NCI-H187 treated with DMSO at 0.1 percent for 48 hours (cell line): ENCODE measurements at regions not wholly inside any gene's neighbourhood (a gene's known extent, or its start where the extent isn't known, plus 50 kb on each side); places are given as distances from the start of the nearest gene placed in this dataset.

Experiments used
- DNase-seq: peaks from one replicate; lab custom pipeline; 2025; lab: John Stamatoyannopoulos, UW

GRCh38 chr11:26040339-26040738 is 291.6 kb upstream of the ANO3 start:
- no peak for DNase-seq

DNA sequence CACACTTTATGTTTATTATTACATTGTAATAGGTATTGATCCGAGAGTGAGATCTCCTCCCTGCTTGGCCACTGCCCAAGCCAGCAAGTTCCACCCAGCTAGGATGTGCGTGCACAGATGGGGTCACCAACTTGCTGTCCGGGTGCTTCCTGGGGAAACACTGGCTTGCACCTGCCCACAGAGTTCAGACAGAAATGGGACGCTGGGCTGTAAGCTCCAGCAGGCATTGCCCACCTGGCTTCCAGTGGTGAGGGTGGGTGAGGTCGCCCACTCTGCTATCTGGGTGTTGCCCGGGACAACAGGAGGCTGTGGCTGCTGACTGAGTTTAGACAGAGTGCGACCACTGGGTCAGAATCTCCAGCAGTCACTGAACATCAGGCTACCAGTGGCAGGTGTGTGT is 289.8 kb upstream of the ANO3 start:
- DNase-seq, result no peak

GRCh38 chr11:26043665-26044064 is 288.3 kb upstream of the ANO3 start:
- DNase-seq, result no peak

DNA sequence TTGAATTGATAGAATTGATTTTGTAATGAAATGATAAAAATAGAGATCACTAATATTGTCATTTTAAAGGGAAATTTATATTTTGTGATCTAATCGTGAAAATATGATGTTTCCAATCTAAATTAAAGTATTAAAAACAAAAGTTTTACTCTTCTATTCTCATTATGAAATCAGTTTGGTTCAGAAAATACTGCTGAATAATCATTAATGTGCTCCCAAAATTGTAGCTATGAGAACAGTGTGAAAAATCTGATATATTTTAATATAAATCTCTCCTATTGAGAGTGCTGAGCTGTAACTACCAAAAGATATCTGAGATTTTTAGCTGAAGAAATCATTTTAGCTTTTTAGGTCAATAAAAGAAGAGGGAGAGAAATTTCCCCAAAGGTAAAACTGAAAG is 287.5 kb upstream of the ANO3 start:
- DNase-seq, result no peak

GRCh38 chr11:26045082-26045481 is 286.8 kb upstream of the ANO3 start:
- DNase-seq, result no peak

- DNase-seq, result no peak
These were observed 283.7 kb upstream of the ANO3 start for GRCh38 chr11:26048271-26048670.

GRCh38 chr11:26053966-26054365 is 278.0 kb upstream of the ANO3 start:
- DNase-seq, result no peak

DNA sequence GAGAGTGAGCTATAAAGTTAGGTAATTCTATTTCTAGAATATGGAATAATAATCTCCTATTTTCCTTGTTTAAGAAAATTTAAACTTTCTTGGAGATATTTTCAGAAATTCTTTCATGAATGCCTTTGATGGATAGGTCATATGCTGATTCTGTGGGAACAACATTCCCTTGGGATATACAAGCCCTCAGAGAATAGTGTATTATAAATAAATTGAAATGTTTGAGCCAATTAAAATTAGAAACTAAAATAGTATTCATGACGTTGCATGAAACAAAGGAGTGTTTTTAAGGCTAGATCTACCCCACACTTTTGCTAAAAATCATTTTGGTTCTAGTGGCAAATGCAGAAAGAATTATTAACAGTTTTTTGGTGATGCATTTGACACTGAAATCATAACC is 269.3 kb upstream of the ANO3 start:
- DNase-seq, result no peak

- no peak for DNase-seq
These were observed 268.0 kb upstream of the ANO3 start for GRCh38 chr11:26063915-26064314.

DNA sequence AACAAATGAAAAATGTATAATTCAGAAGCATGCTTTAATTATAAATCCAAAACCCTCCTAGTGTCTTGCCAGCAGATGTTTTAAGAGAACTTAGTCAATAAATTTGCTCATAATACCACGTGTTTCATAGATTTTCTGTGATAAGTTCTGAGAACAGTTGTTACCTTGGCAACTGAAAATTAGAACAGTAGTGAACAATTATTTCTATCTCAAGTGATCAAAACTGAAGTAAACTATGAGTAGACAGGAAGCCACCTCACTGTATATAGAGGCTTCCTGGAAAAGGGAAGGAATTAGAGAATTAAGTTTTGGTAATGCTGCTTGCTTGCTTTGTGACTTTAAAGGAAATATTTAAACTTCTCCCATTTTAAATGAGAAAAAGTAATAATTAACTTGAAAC is 266.0 kb upstream of the ANO3 start:
- DNase-seq, result no peak

DNA sequence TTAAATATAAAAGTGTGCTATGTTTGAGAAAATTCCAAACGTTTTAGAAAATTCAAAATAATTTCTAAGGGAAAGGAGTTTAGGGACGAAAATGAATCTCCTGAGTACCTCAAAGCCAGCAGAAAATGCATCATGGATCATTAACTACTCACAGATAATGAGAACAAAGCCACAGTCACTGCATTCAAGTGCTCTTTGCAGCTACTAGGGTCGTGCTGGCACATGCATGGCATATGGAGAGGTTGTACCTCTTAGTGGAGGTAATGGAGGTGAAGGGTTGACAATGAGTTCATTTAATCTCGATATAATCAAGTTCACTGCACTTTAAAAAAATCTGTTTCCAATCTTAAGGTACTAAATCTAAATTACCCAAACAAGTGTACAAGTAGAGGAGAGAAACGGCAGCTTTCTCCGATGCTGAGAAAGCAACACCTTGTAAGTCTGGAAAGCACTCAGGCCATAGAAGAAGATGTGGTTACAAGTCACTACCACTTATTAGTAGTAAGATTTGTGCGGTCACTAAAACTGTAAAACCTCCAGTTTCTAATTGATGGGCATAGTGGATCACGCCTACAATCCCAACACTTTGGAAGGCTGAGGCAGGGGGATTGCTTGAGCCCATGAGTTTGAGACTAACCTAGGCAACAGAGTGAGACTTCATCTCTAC is 261.1 kb upstream of the ANO3 start:
- peak; percentile 99 for DNase-seq

DNA sequence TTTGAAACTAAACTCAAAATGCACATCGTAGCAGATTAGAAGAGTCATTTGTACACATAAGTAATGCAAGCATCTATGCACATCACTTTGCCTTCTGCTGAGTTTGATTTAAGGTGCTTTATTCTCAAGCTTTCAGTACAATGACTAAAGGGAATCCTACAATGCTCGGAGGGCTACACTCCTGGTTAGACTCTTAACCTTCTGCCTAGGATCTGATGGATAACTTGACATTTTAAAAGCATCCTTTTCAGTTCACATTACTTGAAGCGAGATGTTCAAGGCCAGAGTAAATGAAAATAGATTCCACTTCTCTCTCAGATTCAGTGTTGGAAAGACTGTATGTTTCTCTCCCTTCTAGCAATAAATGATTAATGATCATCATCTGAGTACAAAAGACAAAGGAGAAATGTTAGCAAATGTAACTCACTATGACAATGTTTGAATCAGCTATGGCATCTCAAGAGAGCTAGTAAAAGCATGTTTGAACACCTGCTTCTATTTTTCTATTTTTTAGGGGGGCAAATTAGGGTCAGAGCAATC is 259.2 kb upstream of the ANO3 start:
- DNase-seq, result peak; percentile 88

GRCh38 chr11:26073646-26074045 is 258.3 kb upstream of the ANO3 start:
- DNase-seq, result no peak

GRCh38 chr11:26076233-26076990 is 255.5 kb upstream of the ANO3 start:
- DNase-seq, result no peak

GRCh38 chr11:26078231-26078821 is 253.6 kb upstream of the ANO3 start:
- no peak for DNase-seq

DNA sequence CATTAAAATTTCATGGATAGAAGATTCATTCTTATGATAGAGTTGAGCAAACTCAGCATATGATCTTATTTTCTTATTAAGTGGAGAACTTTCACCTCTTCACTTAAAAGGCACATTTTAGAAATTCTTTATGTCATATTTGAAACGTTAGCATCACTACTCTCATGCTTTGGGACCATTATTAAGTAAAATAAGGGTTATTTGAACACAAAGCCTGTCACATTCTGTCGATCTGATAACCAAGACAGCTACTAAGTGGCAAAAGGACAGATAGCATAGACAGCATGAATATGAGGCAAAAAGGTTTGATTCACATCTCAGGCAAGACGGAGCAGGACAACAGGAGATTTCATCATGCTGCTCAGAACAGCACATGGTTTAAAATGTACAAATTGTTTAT is 247.6 kb upstream of the ANO3 start:
- no peak for DNase-seq

GRCh38 chr11:26086028-26086427 is 245.9 kb upstream of the ANO3 start:
- peak; percentile 96 for DNase-seq

GRCh38 chr11:26087120-26087935 is 244.6 kb upstream of the ANO3 start:
- DNase-seq, result no peak

DNA sequence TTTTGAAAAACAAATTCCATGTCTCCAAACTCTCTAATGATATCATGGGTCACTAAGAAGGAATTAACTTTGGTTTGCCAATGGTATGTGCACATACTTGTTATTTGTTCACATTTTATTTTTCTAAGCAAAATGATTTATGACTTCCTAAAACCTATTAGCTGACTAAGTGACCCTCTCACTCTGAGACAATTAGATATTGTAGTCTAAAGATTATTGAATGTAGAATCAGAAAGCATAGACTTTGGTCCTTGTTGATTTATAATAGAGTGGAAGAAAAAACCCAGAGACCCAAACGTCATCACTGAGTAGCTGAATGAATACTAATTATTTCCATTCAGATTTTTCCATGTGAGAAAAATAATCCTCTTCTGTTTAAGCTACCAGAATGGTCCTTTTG is 243.5 kb upstream of the ANO3 start:
- DNase-seq, result no peak

DNA sequence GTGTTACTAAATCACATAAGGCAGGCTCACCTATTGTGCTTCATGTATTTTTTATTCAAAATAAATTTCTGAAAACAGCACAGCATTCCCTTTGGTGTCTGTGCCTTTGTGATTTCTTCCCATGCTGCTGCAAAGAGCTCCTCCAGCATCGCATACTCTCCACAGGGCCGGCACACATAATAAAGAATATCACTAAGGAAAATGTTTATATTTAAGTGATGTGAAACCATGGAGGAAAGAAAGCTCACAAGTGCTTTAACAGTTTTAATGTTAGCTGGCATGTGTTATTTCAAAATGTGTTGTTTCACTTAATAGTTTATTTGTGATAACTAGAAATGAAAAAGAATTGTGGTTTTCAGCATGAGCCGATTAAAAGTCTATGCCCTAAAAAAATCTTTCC is 241.3 kb upstream of the ANO3 start:
- DNase-seq, result no peak

DNA sequence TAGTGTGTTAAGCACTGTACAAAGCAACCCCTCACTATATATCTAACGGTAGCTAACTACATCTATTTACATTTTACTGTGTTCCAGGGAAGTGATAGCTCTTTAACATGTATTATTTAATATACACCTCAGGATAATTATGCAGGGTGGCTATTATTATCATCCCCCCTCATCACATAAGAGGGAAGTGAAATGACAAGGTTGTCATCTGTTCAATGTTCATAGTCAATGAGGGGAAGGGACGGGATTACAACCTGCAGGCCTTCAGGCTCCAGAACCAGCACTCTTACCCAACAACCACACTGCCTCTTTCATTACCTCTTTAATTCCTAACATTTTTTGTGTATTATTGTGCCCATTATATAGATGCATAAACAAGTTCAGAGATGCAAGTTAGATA is 238.7 kb upstream of the ANO3 start:
- DNase-seq, result no peak

- no peak for DNase-seq
These were observed 236.6 kb upstream of the ANO3 start for GRCh38 chr11:26095340-26095739.
